ENCODE measurements at regions not wholly inside any gene's neighbourhood (a gene's known extent, or its start where the extent isn't known, plus 50 kb on each side); places are given as distances from the start of the nearest gene placed in this dataset.

- TF ChIP-seq CTCF (IDR thresholded peaks at IDR 0.05) (no peak), POLR2A (IDR thresholded peaks at IDR 0.05) (no peak)
Observed at GRCh38 chr13:110993788-110994187, 78.9 kb upstream of the ANKRD10 start.
